HG03135 (cell line): ENCODE measurements at regions not wholly inside any gene's neighbourhood (a gene's known extent, or its start where the extent isn't known, plus 50 kb on each side); places are given as distances from the start of the nearest gene placed in this dataset.

Source experiments
- ATAC-seq: cut with Tn5 transposase; IDR thresholded peaks from one replicate; pipeline ENCODE4 v1.9.1; 2021; ENCODE audit warnings: mild to moderate bottlenecking, moderate library complexity; ENCODE audit not compliant: unreplicated experiment

DNA sequence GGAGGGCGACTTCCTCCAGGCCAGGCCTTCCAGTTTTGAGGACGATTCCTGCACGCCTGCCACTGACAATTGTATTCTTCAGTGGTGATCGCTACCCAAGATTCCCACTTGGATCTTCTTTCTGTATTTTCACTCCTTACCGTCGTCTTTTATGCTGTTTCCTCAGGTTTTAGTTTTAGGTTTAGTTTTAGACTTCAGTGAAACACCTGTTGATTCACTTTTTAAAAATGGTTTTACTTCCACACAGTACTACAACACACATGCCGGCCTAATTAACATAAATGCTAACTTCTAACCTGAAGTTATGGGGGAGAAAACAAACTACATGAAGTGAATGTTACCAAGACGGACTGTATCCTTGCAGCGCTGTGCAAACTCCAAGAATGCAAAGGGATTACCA, 530.6 kb upstream of the MGMT start:
- no peak for ATAC-seq

GRCh38 chr10:128938558-128938957, 528.5 kb upstream of the MGMT start:
- no peak for ATAC-seq

- no peak for ATAC-seq
Observed at GRCh38 chr10:128940081-128940480, 527.0 kb upstream of the MGMT start.

DNA sequence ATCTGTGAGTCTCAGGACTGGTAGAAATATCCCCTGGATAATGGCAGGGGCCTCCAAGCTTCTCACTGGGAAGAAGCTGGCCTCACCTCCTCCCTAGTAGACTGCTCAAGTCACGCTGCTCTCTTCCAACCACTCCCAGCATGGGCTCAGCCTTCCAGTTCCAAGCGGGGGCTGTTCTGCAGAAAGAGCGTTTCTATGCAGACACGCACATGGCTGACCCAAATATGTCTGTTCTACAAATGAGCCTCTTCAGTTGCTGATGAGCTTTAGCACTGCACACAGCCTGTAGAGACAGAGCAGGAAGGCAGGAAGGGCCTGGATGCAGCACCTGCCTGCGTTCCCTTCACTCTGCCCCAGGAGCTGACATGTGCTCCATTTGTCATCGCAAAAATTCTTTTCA, 523.9 kb upstream of the MGMT start:
- no peak for ATAC-seq

DNA sequence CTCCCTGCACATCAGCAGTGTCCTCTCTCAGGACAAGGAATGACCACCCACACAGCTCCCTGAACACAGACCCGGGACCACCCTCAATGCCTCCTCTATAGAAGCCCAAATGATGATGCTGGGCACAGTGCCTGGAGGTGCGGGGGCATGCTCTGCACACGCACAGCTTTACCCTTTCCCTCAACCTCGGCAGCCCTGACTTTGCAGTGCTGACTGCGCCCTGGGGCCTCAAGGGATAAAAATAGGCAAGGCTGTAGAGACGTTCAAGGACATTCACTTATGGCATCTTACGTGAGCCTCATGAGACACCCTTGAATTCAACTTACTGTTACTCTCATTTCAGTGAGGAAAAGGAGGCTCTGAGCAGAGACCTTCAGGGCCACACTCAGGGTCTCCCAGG, 521.6 kb upstream of the MGMT start:
- no peak for ATAC-seq

DNA sequence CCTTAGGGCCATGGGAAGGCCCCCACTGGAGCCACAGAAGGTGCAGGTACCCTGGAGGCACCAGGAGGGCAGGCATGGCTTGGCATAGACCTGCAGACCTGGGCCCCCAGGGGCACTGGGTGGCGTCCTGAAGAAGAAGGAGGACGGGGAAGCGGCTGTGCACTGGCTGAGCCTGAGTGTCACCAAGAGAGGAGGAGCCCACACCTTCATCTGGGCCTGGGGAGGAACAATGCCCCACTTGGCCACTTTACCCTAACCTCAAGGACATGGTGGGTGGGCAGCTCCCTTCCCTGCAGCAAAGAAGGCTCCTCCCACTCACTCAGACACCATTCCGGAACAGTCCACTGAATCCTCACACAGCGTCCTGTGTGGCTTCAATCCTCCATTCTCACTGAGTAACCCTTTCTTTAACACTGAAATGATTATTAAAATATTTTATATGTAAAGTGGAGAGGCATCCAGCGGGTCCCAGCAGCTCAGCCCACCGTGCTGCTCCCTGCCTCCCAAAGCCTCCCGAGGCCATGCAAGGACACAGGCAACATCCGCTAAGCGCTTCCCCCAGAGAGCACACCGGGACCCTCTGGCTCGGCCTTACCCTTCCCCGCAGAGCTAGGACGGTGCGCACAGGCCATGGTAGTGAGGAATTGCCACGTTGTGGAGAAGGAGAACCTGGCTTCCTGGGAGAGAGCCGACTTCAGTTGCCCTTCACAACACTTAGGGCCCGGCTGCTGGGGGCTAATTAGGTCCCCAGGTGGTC, 516.7 kb upstream of the MGMT start:
- no peak for ATAC-seq

- ATAC-seq: no peak
Observed at GRCh38 chr10:128950916-128951275, 516.1 kb upstream of the MGMT start.

DNA sequence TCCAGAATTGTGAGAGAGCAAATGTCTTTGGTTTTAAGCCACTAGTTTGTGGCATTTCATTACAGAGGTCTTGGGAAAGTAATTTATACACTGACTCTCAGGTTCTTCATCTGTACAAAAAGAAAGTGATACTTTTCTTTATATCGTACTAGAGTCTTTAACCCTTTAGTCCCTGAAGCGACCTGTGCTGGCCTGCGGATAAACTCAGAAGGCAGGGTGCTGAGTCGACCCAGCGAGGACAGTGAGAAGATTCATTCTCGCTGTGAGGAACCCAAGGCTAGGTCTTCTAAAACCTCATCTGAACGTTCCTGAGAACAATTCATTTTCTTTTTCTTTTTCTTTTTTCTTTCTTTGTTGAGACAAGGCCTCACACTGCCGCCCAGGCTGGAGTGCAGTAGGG, 514.2 kb upstream of the MGMT start:
- no peak for ATAC-seq

DNA sequence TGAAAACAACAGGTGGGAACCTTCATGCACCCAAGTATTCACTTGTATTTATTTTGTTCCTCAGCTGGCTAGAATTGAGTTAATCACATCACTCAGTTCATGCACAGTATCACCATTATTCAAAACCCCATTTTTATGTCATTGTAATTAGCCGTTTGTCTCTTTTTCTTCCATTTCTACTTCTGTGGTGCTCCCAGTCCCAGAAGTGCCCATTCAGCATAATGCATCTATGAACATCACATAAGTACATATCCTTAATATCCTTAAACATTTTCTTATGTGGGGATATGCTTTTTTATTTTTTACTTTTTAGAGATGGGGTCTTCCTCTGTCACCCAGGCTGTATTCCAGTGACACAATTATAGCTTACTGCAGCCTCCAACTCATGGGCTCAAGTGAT, 510.9 kb upstream of the MGMT start:
- no peak for ATAC-seq

GRCh38 chr10:128957221-128957620, 509.8 kb upstream of the MGMT start:
- no peak for ATAC-seq

- ATAC-seq: no peak
Observed at GRCh38 chr10:128958834-128959690, 508.0 kb upstream of the MGMT start.

- ATAC-seq: no peak
Observed at GRCh38 chr10:128959746-128960145, 507.3 kb upstream of the MGMT start.

GRCh38 chr10:128960517-128960916, 506.5 kb upstream of the MGMT start:
- no peak for ATAC-seq

GRCh38 chr10:128962182-128962581, 504.9 kb upstream of the MGMT start:
- no peak for ATAC-seq

GRCh38 chr10:128963211-128964099, 503.6 kb upstream of the MGMT start:
- no peak for ATAC-seq

- no peak for ATAC-seq
Observed at GRCh38 chr10:128964100-128964403, 503.0 kb upstream of the MGMT start.

GRCh38 chr10:128967980-128968756, 498.9 kb upstream of the MGMT start:
- ATAC-seq: no peak

- no peak for ATAC-seq
Observed at GRCh38 chr10:128969551-128969950, 497.5 kb upstream of the MGMT start.

GRCh38 chr10:128971374-128972035, 495.5 kb upstream of the MGMT start:
- no peak for ATAC-seq

DNA sequence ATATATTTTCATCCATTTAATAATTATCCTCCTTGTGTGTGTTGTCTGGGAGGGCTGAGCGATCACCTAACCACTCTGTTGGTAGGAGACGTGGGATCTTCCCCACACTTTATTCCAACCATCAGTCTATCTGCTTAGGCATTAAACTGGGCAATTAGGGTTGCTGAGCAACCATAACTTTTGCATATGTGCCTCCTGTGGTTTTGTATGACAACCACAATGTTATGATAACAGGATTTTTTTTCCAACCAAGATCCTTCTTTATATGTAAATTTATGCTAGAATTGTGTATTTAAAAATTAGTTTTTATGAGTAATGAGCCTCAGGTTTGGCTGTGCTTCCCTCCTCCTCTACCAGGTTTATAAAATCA, 495.0 kb upstream of the MGMT start:
- ATAC-seq: no peak
